ENCODE measurements at regions not wholly inside any gene's neighbourhood (a gene's known extent, or its start where the extent isn't known, plus 50 kb on each side); places are given as distances from the start of the nearest gene placed in this dataset.
"Not testable (repeated sequence)": the region's sequence is repeated elsewhere in the genome, so short reads cannot be mapped to it uniquely, and the experiment has no call there.

DNA sequence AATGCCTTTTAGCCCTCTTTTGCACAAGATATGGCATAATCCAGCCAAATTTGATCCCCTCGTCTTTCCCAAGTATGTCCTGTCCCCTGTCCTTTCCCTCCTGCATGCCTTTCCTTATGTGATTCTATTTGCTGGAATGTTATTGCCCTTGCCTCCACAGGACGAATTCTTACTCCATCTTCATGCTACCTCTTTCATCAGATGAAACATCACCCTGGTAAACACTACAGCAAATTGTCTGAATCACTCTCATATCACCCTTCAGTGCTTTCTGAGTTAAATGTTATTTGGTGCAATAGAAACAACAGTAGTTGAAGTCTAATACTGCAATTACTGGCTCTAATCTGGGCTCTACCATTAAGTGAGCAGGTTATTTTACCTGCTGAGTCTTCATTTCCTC is 52.2 kb upstream of the FAT1 start:
- no peak for DNase-seq (ENCODE audit: extremely low read depth, low read depth, low spot score)

- DNase-seq (ENCODE audit: extremely low read depth, low read depth, low spot score), result no peak
Observed at GRCh38 chr4:186778134-186778533, 54.5 kb upstream of the FAT1 start.

- no peak for DNase-seq (ENCODE audit: extremely low read depth, low read depth, low spot score)
Observed at GRCh38 chr4:186780291-186781031, 56.8 kb upstream of the FAT1 start.

- no peak for DNase-seq (ENCODE audit: extremely low read depth, low read depth, low spot score)
Observed at GRCh38 chr4:186781032-186781917, 57.6 kb upstream of the FAT1 start.

GRCh38 chr4:186782302-186782701 is 58.6 kb upstream of the FAT1 start:
- DNase-seq (ENCODE audit: extremely low read depth, low read depth, low spot score), result no peak

- DNase-seq (ENCODE audit: extremely low read depth, low read depth, low spot score), result no peak
Observed at GRCh38 chr4:186787536-186787935, 63.9 kb upstream of the FAT1 start.

DNA sequence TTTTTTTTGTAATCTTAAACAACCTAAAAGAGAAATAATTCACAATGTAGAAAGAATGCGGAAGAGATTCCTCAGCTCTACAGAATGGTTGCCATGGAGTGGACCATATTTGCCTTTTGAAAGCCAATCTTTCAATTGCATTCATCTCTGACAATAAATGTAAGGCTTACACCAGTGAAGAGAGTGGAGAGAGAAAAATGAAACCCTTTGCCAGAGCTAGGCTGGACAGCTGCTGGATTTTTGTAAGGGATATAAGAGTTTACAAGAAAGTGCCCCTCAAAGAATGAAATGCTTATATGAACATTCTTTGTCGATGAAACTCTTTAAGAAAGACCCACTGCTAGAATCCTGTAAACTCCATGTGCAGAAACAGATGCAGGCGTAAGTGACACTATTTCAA is 66.0 kb upstream of the FAT1 start:
- DNase-seq (ENCODE audit: extremely low read depth, low read depth, low spot score), result no peak

- DNase-seq (ENCODE audit: extremely low read depth, low read depth, low spot score), result no peak
Observed at GRCh38 chr4:186790630-186791029, 67.0 kb upstream of the FAT1 start.

DNA sequence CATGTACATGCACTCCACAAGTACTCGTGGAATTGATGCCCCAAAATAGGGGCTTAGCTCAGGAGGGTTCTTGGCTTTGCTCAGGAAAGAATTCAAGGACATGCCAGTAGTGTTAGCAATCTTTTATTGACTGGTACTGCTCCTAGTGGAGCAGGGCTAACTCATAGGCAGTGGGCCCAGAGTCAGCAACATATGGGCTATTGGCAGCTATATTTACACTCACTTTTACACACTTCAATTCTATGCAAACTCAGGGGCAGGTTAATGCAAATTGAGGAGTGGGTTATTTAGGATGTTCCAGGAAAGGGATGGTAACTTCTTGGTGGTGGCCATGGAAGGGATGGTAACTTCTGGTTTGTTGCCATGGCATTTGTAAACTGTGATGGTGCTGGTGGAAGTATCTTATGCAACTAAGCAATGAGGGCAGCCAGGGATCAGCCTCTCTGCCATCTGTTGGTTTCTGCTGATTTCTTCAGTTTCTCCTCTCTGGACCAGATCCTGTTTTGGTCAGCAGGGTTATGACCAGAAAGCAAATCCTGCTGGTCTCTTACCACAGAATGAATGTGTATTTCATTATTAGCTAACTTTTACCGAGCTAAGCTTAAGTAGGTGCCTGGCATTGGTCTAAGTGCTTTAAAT is 69.2 kb upstream of the FAT1 start:
- DNase-seq (ENCODE audit: extremely low read depth, low read depth, low spot score), result no peak

DNA sequence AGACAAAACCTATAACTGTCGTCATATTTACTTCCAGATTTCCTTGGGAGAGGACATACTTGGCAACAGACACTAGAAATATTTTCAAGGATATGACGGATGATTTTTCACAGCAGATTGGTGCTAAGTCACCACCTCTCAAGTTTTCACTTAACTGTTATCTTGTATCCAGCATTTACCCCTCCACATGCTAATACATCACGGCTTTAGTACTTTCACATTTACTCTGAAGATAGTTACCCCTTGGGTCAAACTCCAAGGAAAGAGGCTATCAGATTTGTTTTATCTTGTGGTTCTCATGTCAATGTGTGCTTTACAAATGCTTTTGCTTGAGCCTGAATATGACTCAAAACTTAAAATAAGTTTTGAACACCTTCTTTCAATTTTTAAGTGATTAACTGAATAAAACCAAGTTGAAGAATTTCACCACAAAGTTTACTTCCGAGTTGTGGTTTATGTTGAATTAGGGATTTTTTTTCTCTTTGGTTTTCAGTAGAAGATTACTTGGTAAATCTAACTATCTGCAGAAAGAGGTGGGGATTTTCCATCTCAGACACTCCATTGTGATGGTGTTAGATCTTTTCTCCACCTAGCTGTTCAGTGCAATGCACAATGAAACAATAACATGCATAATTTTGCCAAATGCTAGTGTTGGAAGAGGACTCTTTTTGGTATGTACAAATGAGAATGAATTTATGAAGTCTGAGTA is 75.4 kb upstream of the FAT1 start:
- DNase-seq (ENCODE audit: extremely low read depth, low read depth, low spot score), result no peak

DNA sequence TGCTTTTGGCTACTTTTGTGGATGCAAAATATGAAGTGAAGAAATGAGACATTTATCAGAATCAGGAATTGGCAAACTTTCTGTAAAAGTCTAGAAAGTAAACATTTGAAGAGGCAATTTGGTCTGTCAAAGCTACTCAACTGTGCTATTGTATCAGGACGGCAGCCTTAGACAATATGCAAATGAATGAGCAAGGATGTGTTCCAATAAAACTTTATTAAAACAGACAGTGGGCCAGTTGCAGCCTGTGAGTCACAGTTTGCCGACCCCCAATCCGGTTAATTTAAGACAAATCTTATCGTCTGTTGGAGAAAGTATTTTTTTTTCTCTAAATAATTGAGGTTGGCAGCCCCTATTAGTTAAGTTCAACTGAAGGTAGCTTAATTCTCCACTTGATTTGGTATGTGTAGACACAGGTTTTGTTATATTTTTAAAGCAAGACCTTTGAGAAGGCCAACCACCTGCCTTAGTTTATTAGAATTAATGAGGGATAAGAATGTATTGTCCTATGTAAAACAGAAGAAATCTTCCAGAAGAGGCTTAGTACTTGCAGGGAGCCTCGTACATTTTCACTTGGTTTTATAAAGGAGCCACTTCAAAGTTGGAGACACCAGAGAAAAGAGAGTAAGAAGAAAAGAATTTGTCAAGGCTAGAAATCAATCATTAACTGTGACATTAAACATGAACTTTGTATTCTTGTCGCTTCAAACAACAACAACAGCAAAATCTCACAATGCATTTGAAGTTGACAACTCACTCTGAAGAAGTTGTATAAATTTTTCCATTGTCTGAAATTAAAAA is 81.6 kb upstream of the FAT1 start:
- DNase-seq (ENCODE audit: extremely low read depth, low read depth, low spot score), result no peak

DNA sequence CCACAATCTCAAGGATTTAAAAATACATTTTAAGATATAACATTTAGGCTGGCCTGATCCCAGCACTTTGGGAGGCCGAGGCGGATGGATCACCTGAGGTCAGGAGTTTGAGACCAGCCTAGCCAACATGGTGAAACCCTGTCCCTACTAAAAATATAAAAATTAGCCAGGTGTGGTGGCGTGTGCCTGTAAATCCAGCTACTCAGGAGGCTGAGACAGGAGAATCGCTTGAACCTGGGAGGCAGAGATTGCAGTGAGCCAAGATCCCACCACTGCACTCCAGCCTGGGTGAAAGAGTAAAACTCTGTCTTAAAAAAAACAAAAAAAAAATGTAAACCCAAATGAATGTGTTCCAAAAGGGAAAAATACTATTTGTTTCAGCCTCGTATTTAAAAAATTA is 82.3 kb upstream of the FAT1 start:
- not testable (repeated sequence) for DNase-seq (ENCODE audit: extremely low read depth, low read depth, low spot score)

- no peak for DNase-seq (ENCODE audit: extremely low read depth, low read depth, low spot score)
Observed at GRCh38 chr4:186806679-186807421, 83.2 kb upstream of the FAT1 start.

GRCh38 chr4:186807808-186808629 is 84.4 kb upstream of the FAT1 start:
- DNase-seq (ENCODE audit: extremely low read depth, low read depth, low spot score), result no peak

DNA sequence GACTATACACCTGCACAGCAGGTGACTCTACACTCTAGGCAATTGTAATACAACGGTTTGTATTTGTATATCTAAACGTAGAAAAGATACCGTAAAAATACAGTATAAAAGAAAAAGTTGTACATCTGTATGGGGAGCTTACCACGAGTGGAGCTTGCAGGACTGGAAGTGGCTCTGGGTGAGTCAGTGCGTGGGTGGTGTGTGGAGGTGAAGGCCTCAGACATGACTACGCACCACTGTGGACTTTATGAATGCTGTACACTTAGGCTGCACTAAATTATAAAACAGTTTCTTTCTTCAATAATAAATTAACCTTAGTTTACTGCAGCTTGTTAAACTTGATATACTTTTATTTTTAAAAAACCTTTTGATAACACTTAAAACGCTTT is 85.0 kb upstream of the FAT1 start:
- DNase-seq (ENCODE audit: extremely low read depth, low read depth, low spot score), result no peak

DNA sequence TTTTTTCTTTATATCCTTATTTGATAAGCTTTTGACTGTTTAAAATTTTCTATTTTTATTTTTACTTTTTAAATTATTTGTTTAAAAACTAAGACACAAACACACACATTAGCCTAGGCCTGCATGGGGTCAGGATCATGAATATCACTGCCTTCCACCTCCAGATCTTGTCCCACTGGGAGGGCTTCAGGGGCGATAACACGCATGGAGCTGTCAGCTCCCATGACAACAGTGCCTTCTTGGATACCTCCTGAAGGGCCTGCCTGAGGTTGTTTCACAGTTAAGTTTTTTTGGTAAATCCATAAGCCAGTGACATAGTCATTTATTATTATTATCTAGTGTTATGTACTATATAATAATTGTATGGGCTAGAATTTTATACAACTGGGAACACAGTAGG is 85.4 kb upstream of the FAT1 start:
- DNase-seq (ENCODE audit: extremely low read depth, low read depth, low spot score), result no peak

GRCh38 chr4:186810613-186811150 is 87.0 kb upstream of the FAT1 start:
- no peak for DNase-seq (ENCODE audit: extremely low read depth, low read depth, low spot score)

DNA sequence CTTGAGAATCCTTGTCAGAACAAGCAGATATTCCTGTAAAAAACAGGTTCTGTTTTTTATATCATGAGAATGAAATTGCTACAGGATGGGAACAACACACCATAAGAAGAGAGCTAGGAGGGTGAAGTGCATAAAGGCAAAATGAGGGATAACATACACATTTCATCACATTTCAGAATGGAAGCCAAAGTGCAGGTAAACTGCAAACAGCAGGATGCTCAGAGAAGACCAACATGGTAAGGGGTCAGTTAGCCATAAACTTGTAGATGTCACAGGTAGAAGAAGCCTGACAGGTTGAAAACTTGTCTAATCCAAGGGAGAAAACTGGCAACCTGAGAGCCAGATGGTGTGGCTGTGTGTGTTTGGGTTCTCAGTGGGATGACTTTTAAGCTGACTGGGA is 88.9 kb upstream of the FAT1 start:
- DNase-seq (ENCODE audit: extremely low read depth, low read depth, low spot score), result no peak

All from glomerular endothelial cell (primary cell).